Tibial nerve (tissue), 3 donors: ENCODE measurements at regions not wholly inside any gene's neighbourhood (a gene's known extent, or its start where the extent isn't known, plus 50 kb on each side); places are given as distances from the start of the nearest gene placed in this dataset.

Experiments
- CTCF ChIP-seq, 5 experiments: fragments of 200-600 bp in 3 of 5; fragments of 450-650 bp in 2 of 5; sonication (generic) in 3 of 5; IDR thresholded peaks; one replicate each; pipeline ENCODE4 v1.5.1; 2016 to 2019; ENCODE audit warnings: antibody characterized with exemption in 5 of 5, mild to moderate bottlenecking in 3 of 5, moderate library complexity in 2 of 5
- POLR2A ChIP-seq, 2 donors: fragments of 450-650 bp; IDR thresholded peaks; one replicate each; pipeline ENCODE4 v1.6.1; 2017; ENCODE audit warnings: antibody characterized with exemption in 2 of 2, mild to moderate bottlenecking in 2 of 2, moderate library complexity in 2 of 2

DNA sequence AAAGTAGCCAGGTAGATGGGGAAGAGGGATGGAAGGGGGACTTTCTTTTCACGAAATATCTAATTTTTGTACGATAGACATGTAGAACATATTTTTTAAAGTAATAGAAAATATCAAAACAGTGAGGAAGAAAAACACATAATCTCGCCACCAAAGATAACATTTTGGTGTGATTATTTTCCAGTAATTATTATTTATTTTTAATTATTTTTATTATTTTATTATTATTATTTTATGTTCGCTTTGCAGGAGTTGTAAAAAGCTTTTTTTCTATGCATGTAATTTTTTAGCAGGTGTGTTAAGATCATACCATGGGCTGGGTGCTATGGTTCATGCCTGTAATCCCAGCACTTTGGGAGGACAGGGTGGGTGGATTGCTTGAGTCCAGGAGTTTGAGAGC is 85.6 kb upstream of the CCND2 start:
- TF ChIP-seq POLR2A (IDR thresholded peaks at IDR 0.05) (no peak), CTCF (IDR thresholded peaks at IDR 0.05) (no peak)
